Thyroid gland (tissue), 4 donors: ENCODE measurements at regions not wholly inside any gene's neighbourhood (a gene's known extent, or its start where the extent isn't known, plus 50 kb on each side); places are given as distances from the start of the nearest gene placed in this dataset.

Experiments
- CTCF ChIP-seq, 6 experiments: fragments of 200-600 bp in 3 of 6; fragments of 450-650 bp in 3 of 6; sonication (generic) in 3 of 6; IDR thresholded peaks; one replicate each; pipeline ENCODE4 v1.5.1; 2016 to 2019; ENCODE audit warnings: antibody characterized with exemption in 6 of 6, mild to moderate bottlenecking in 2 of 6, inconsistent platforms in 1 of 6, moderate library complexity in 1 of 6
- POLR2A ChIP-seq, 2 donors: fragments of 450-650 bp; IDR thresholded peaks; one replicate each; pipeline ENCODE4 v1.6.1; 2017; ENCODE audit warnings: antibody characterized with exemption in 2 of 2, mild to moderate bottlenecking in 2 of 2, moderate library complexity in 1 of 2

DNA sequence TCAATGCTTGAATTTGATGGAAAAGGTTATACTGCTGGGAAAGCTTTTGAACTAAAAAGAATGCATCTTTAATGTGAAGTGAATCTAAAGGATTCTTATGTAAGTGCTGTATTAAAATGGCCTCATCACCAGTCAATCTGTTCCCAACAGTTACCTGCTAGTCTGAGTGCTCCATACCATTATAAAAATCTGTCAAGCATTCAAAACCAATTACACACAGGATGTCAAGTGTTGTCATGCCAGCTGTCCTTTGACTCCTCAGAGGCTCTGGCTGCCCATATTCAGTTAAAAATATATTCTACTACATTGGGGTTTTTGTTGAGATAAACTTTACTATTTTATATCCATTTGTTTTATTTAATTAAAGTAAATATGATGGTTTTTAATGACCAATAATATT, 1587.7 kb downstream of the AMY1C start:
- TF ChIP-seq CTCF (IDR thresholded peaks at IDR 0.05) (no peak), POLR2A (IDR thresholded peaks at IDR 0.05) (no peak)
